GM23338 (cell line): ENCODE measurements at regions not wholly inside any gene's neighbourhood (a gene's known extent, or its start where the extent isn't known, plus 50 kb on each side); places are given as distances from the start of the nearest gene placed in this dataset.

ENCODE experiments used
- ATAC-seq: fragments of 200-7000 bp; cut with Tn5 transposase; 3 replicates; pipeline ENCODE4 v1.9.1; 2020
- DNase-seq: peaks from one replicate; pipeline ENCODE4 v3.0.0-alpha.2; 2015; ENCODE audit warnings: low spot score
- H2AFZ ChIP-seq: fragments of 200-600 bp; sonication (generic); 2 replicates; pipeline ENCODE4 v1.8.0; 2016; ENCODE audit warnings: antibody characterized with exemption, mild to moderate bottlenecking, moderate library complexity
- H3F3A ChIP-seq: fragments of 200-600 bp; sonication (generic); replicated peaks from 2 replicates; pipeline ENCODE4 v1.8.0; 2017; ENCODE audit warnings: antibody characterized with exemption, mixed run types, low read depth
- H3K27ac ChIP-seq: fragments of 200-600 bp; sonication (generic); 2 replicates; pipeline ENCODE4 v1.6.1; 2016; ENCODE audit warnings: low read depth
- H3K27me3 ChIP-seq: fragments of 200-600 bp; sonication (generic); 2 replicates; pipeline ENCODE4 v1.8.0; 2016; ENCODE audit warnings: mild to moderate bottlenecking, mixed run types, moderate library complexity; ENCODE audit not compliant: insufficient read depth
- H3K36me3 ChIP-seq: fragments of 200-600 bp; sonication (generic); 2 replicates; pipeline ENCODE4 v1.8.0; 2016; ENCODE audit warnings: mild to moderate bottlenecking; ENCODE audit not compliant: insufficient read depth
- H3K4me1 ChIP-seq: fragments of 200-600 bp; sonication (generic); 2 replicates; pipeline ENCODE4 v1.8.0; 2016; ENCODE audit warnings: mild to moderate bottlenecking, moderate library complexity; ENCODE audit not compliant: insufficient read depth
- H3K4me2 ChIP-seq: fragments of 200-600 bp; sonication (generic); 2 replicates; pipeline ENCODE4 v1.7.1; 2017; ENCODE audit warnings: mixed run types
- H3K4me3 ChIP-seq: fragments of 200-600 bp; sonication (generic); 2 replicates; pipeline ENCODE4 v1.6.1; 2016; ENCODE audit warnings: mixed run types
- H3K79me2 ChIP-seq: fragments of 200-600 bp; sonication (generic); replicated peaks from 2 replicates; pipeline ENCODE4 v1.8.0; 2017; ENCODE audit warnings: mild to moderate bottlenecking; ENCODE audit not compliant: insufficient read depth
- H3K9me2 ChIP-seq: fragments of 200-600 bp; sonication (generic); 2 replicates; pipeline ENCODE4 v1.8.0; 2017; ENCODE audit not compliant: insufficient read depth
- H4K20me1 ChIP-seq: fragments of 200-600 bp; sonication (generic); replicated peaks from 2 replicates; pipeline ENCODE4 v1.8.0; 2017; ENCODE audit warnings: mild to moderate bottlenecking; ENCODE audit not compliant: insufficient read depth
- H3K27ac Mint-ChIP-seq: 2 replicates; pipeline ENCODE4 v1.8.0; 2020; ENCODE audit warnings: inconsistent platforms, mild to moderate bottlenecking, moderate library complexity, mixed read lengths
- H3K27me3 Mint-ChIP-seq: 3 replicates; pipeline ENCODE4 v1.8.0; 2022; ENCODE audit warnings: low read depth, mild to moderate bottlenecking, moderate library complexity, mixed read lengths, inconsistent platforms; ENCODE audit not compliant: insufficient read depth, poor library complexity
- H3K36me3 Mint-ChIP-seq: 3 replicates; pipeline ENCODE4 v1.8.0; 2021; ENCODE audit warnings: low read depth, mild to moderate bottlenecking, inconsistent platforms, moderate library complexity, mixed read lengths
- H3K4me1 Mint-ChIP-seq: 3 replicates; pipeline ENCODE4 v1.8.0; 2020; ENCODE audit warnings: mild to moderate bottlenecking, inconsistent platforms, mixed read lengths
- H3K4me3 Mint-ChIP-seq: 3 replicates; pipeline ENCODE4 v1.8.0; 2021; ENCODE audit warnings: moderate library complexity, mild to moderate bottlenecking, inconsistent platforms, mixed read lengths
- H3K9me3 Mint-ChIP-seq: 3 replicates; pipeline ENCODE4 v1.8.0; 2020; ENCODE audit warnings: moderate library complexity, mild to moderate bottlenecking, inconsistent platforms, mixed read lengths
- CREB1 ChIP-seq: fragments of 250-450 bp; sonication (Bioruptor Pico); IDR thresholded peaks from 2 replicates; pipeline ENCODE4 v1.5.0; 2020; ENCODE audit warnings: low read depth, mild to moderate bottlenecking, moderate library complexity
- CTCF ChIP-seq, 2 experiments: fragments of 200-600 bp in 1 of 2; sonication (generic) in 1 of 2; conservative IDR thresholded peaks; 2 replicates each; pipeline versions ENCODE4 v1.5.1 to v1.6.1; 2016 to 2017; ENCODE audit warnings: antibody characterized with exemption in 2 of 2, low read depth in 2 of 2, mild to moderate bottlenecking in 2 of 2, moderate library complexity in 1 of 2
- EZH2 ChIP-seq: fragments of 200-600 bp; sonication (generic); IDR thresholded peaks from one replicate; pipeline ENCODE4 v1.8.0; 2017; ENCODE audit warnings: antibody characterized with exemption, mild to moderate bottlenecking, low read depth; ENCODE audit not compliant: unreplicated experiment
- EZH2phosphoT487 ChIP-seq: fragments of 200-600 bp; sonication (generic); IDR thresholded peaks from one replicate; pipeline ENCODE4 v1.8.1; 2018; ENCODE audit warnings: antibody characterized with exemption; ENCODE audit not compliant: unreplicated experiment
- JUNB ChIP-seq: IDR thresholded peaks from one replicate; pipeline ENCODE4 v1.6.1; 2016; ENCODE audit warnings: antibody characterized with exemption; ENCODE audit not compliant: unreplicated experiment
- NANOG ChIP-seq: IDR thresholded peaks from 2 replicates; pipeline ENCODE4 v1.6.1; 2016; ENCODE audit warnings: antibody characterized with exemption, borderline replicate concordance
- POLR2AphosphoS5 ChIP-seq: IDR thresholded peaks from 2 replicates; pipeline ENCODE4 v1.6.1; 2016; ENCODE audit warnings: antibody characterized with exemption, low read depth
- STAT1 ChIP-seq: IDR thresholded peaks from one replicate; pipeline ENCODE4 v1.6.1; 2016; ENCODE audit warnings: antibody characterized with exemption; ENCODE audit not compliant: unreplicated experiment
- ZNF114 ChIP-seq: fragments of 250-450 bp; sonication (Bioruptor Pico); IDR thresholded peaks from 2 replicates; pipeline ENCODE4 v1.5.0; 2020; ENCODE audit warnings: mild to moderate bottlenecking, moderate library complexity
- ZNF331 ChIP-seq: fragments of 250-450 bp; sonication (Bioruptor Pico); IDR thresholded peaks from 2 replicates; pipeline ENCODE4 v1.5.0; 2020; ENCODE audit warnings: low read depth, mild to moderate bottlenecking, moderate library complexity
- ZNF462 ChIP-seq: fragments of 250-450 bp; sonication (Bioruptor Pico); IDR thresholded peaks from 2 replicates; pipeline ENCODE4 v1.5.0; 2020; ENCODE audit warnings: mild to moderate bottlenecking, moderate library complexity
- TF ChIP-seq, protein P1 (sequence below): IDR thresholded peaks from 2 replicates; pipeline ENCODE4 v1.6.1; 2016; ENCODE audit warnings: antibody characterized with exemption
- TF ChIP-seq, protein P2 (sequence below): IDR thresholded peaks from one replicate; pipeline ENCODE4 v1.6.1; 2018; ENCODE audit warnings: antibody characterized with exemption; ENCODE audit not compliant: unreplicated experiment

GRCh38 chr2:192254444-192254843 is 59.7 kb upstream of the TMEFF2 start:
- no peak overlapping the region for H3K4me3 ChIP-seq
- Mint-ChIP-seq H3K4me3 (no peak overlapping the region), H3K27me3 (no peaks in the 10 kb centered on the region), H3K36me3 (no peaks in the 10 kb centered on the region), H3K4me1 (no peaks in the 10 kb centered on the region), H3K27ac (no peak overlapping the region), H3K9me3 (no peaks in the 10 kb centered on the region)
- H3K9me2 ChIP-seq: no peaks in the 10 kb centered on the region
- H3K27me3 ChIP-seq: no peaks in the 10 kb centered on the region
- H3F3A ChIP-seq: no peaks in the 10 kb centered on the region
- H3K79me2 ChIP-seq: no peaks in the 10 kb centered on the region
- TF ChIP-seq, protein P1, sequence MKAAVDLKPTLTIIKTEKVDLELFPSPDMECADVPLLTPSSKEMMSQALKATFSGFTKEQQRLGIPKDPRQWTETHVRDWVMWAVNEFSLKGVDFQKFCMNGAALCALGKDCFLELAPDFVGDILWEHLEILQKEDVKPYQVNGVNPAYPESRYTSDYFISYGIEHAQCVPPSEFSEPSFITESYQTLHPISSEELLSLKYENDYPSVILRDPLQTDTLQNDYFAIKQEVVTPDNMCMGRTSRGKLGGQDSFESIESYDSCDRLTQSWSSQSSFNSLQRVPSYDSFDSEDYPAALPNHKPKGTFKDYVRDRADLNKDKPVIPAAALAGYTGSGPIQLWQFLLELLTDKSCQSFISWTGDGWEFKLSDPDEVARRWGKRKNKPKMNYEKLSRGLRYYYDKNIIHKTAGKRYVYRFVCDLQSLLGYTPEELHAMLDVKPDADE: no peak
- no peak for TF ChIP-seq CREB1
- TF ChIP-seq STAT1: no peak
- no peak for TF ChIP-seq CTCF (conservative IDR thresholded peaks at IDR 0.05; ENCODE audit: low read depth in 2 of 2)
- no peak for TF ChIP-seq JUNB
- TF ChIP-seq NANOG: no peak
- no peak for TF ChIP-seq ZNF331
- no peak for TF ChIP-seq POLR2AphosphoS5
- no peak for TF ChIP-seq ZNF462 (CRISPR knock-in tag)
- TF ChIP-seq, protein P2, sequence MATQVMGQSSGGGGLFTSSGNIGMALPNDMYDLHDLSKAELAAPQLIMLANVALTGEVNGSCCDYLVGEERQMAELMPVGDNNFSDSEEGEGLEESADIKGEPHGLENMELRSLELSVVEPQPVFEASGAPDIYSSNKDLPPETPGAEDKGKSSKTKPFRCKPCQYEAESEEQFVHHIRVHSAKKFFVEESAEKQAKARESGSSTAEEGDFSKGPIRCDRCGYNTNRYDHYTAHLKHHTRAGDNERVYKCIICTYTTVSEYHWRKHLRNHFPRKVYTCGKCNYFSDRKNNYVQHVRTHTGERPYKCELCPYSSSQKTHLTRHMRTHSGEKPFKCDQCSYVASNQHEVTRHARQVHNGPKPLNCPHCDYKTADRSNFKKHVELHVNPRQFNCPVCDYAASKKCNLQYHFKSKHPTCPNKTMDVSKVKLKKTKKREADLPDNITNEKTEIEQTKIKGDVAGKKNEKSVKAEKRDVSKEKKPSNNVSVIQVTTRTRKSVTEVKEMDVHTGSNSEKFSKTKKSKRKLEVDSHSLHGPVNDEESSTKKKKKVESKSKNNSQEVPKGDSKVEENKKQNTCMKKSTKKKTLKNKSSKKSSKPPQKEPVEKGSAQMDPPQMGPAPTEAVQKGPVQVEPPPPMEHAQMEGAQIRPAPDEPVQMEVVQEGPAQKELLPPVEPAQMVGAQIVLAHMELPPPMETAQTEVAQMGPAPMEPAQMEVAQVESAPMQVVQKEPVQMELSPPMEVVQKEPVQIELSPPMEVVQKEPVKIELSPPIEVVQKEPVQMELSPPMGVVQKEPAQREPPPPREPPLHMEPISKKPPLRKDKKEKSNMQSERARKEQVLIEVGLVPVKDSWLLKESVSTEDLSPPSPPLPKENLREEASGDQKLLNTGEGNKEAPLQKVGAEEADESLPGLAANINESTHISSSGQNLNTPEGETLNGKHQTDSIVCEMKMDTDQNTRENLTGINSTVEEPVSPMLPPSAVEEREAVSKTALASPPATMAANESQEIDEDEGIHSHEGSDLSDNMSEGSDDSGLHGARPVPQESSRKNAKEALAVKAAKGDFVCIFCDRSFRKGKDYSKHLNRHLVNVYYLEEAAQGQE: no peak
- no peak for TF ChIP-seq EZH2
- TF ChIP-seq EZH2phosphoT487: no peak
- TF ChIP-seq ZNF114 (CRISPR knock-in tag): no peak
- H3K4me2 ChIP-seq: no peak overlapping the region
- H3K27ac ChIP-seq: no peak overlapping the region
- no peaks in the 10 kb centered on the region for H3K4me1 ChIP-seq
- no peaks in the 10 kb centered on the region for H3K36me3 ChIP-seq
- no peaks in the 10 kb centered on the region for H4K20me1 ChIP-seq
- no peak overlapping the region for H2AFZ ChIP-seq
- DNase-seq: no peak
- no peak for ATAC-seq
